GM23338 (cell line): ENCODE measurements at regions not wholly inside any gene's neighbourhood (a gene's known extent, or its start where the extent isn't known, plus 50 kb on each side); places are given as distances from the start of the nearest gene placed in this dataset.
"Not testable (repeated sequence)": the region's sequence is repeated elsewhere in the genome, so short reads cannot be mapped to it uniquely, and the experiment has no call there.

Experiments
- ATAC-seq: fragments of 200-7000 bp; cut with Tn5 transposase; 3 replicates; pipeline ENCODE4 v1.9.1; 2020
- DNase-seq: peaks from one replicate; pipeline ENCODE4 v3.0.0-alpha.2; 2015; ENCODE audit warnings: low spot score
- H2AFZ ChIP-seq: fragments of 200-600 bp; sonication (generic); 2 replicates; pipeline ENCODE4 v1.8.0; 2016; ENCODE audit warnings: antibody characterized with exemption, mild to moderate bottlenecking, moderate library complexity
- H3F3A ChIP-seq: fragments of 200-600 bp; sonication (generic); replicated peaks from 2 replicates; pipeline ENCODE4 v1.8.0; 2017; ENCODE audit warnings: antibody characterized with exemption, mixed run types, low read depth
- H3K27ac ChIP-seq: fragments of 200-600 bp; sonication (generic); 2 replicates; pipeline ENCODE4 v1.6.1; 2016; ENCODE audit warnings: low read depth
- H3K27me3 ChIP-seq: fragments of 200-600 bp; sonication (generic); 2 replicates; pipeline ENCODE4 v1.8.0; 2016; ENCODE audit warnings: mild to moderate bottlenecking, mixed run types, moderate library complexity; ENCODE audit not compliant: insufficient read depth
- H3K36me3 ChIP-seq: fragments of 200-600 bp; sonication (generic); 2 replicates; pipeline ENCODE4 v1.8.0; 2016; ENCODE audit warnings: mild to moderate bottlenecking; ENCODE audit not compliant: insufficient read depth
- H3K4me1 ChIP-seq: fragments of 200-600 bp; sonication (generic); 2 replicates; pipeline ENCODE4 v1.8.0; 2016; ENCODE audit warnings: mild to moderate bottlenecking, moderate library complexity; ENCODE audit not compliant: insufficient read depth
- H3K4me2 ChIP-seq: fragments of 200-600 bp; sonication (generic); 2 replicates; pipeline ENCODE4 v1.7.1; 2017; ENCODE audit warnings: mixed run types
- H3K4me3 ChIP-seq: fragments of 200-600 bp; sonication (generic); 2 replicates; pipeline ENCODE4 v1.6.1; 2016; ENCODE audit warnings: mixed run types
- H3K79me2 ChIP-seq: fragments of 200-600 bp; sonication (generic); replicated peaks from 2 replicates; pipeline ENCODE4 v1.8.0; 2017; ENCODE audit warnings: mild to moderate bottlenecking; ENCODE audit not compliant: insufficient read depth
- H3K9me2 ChIP-seq: fragments of 200-600 bp; sonication (generic); 2 replicates; pipeline ENCODE4 v1.8.0; 2017; ENCODE audit not compliant: insufficient read depth
- H4K20me1 ChIP-seq: fragments of 200-600 bp; sonication (generic); replicated peaks from 2 replicates; pipeline ENCODE4 v1.8.0; 2017; ENCODE audit warnings: mild to moderate bottlenecking; ENCODE audit not compliant: insufficient read depth
- H3K27ac Mint-ChIP-seq: 2 replicates; pipeline ENCODE4 v1.8.0; 2020; ENCODE audit warnings: inconsistent platforms, mild to moderate bottlenecking, moderate library complexity, mixed read lengths
- H3K27me3 Mint-ChIP-seq: 3 replicates; pipeline ENCODE4 v1.8.0; 2022; ENCODE audit warnings: low read depth, mild to moderate bottlenecking, moderate library complexity, mixed read lengths, inconsistent platforms; ENCODE audit not compliant: insufficient read depth, poor library complexity
- H3K36me3 Mint-ChIP-seq: 3 replicates; pipeline ENCODE4 v1.8.0; 2021; ENCODE audit warnings: low read depth, mild to moderate bottlenecking, inconsistent platforms, moderate library complexity, mixed read lengths
- H3K4me1 Mint-ChIP-seq: 3 replicates; pipeline ENCODE4 v1.8.0; 2020; ENCODE audit warnings: mild to moderate bottlenecking, inconsistent platforms, mixed read lengths
- H3K4me3 Mint-ChIP-seq: 3 replicates; pipeline ENCODE4 v1.8.0; 2021; ENCODE audit warnings: moderate library complexity, mild to moderate bottlenecking, inconsistent platforms, mixed read lengths
- H3K9me3 Mint-ChIP-seq: 3 replicates; pipeline ENCODE4 v1.8.0; 2020; ENCODE audit warnings: moderate library complexity, mild to moderate bottlenecking, inconsistent platforms, mixed read lengths
- CREB1 ChIP-seq: fragments of 250-450 bp; sonication (Bioruptor Pico); IDR thresholded peaks from 2 replicates; pipeline ENCODE4 v1.5.0; 2020; ENCODE audit warnings: low read depth, mild to moderate bottlenecking, moderate library complexity
- EZH2 ChIP-seq: fragments of 200-600 bp; sonication (generic); IDR thresholded peaks from one replicate; pipeline ENCODE4 v1.8.0; 2017; ENCODE audit warnings: antibody characterized with exemption, mild to moderate bottlenecking, low read depth; ENCODE audit not compliant: unreplicated experiment
- EZH2phosphoT487 ChIP-seq: fragments of 200-600 bp; sonication (generic); IDR thresholded peaks from one replicate; pipeline ENCODE4 v1.8.1; 2018; ENCODE audit warnings: antibody characterized with exemption; ENCODE audit not compliant: unreplicated experiment
- JUNB ChIP-seq: IDR thresholded peaks from one replicate; pipeline ENCODE4 v1.6.1; 2016; ENCODE audit warnings: antibody characterized with exemption; ENCODE audit not compliant: unreplicated experiment
- NANOG ChIP-seq: IDR thresholded peaks from 2 replicates; pipeline ENCODE4 v1.6.1; 2016; ENCODE audit warnings: antibody characterized with exemption, borderline replicate concordance
- POLR2AphosphoS5 ChIP-seq: IDR thresholded peaks from 2 replicates; pipeline ENCODE4 v1.6.1; 2016; ENCODE audit warnings: antibody characterized with exemption, low read depth
- REST ChIP-seq: IDR thresholded peaks from one replicate; pipeline ENCODE4 v1.6.1; 2018; ENCODE audit warnings: antibody characterized with exemption; ENCODE audit not compliant: unreplicated experiment
- STAT1 ChIP-seq: IDR thresholded peaks from one replicate; pipeline ENCODE4 v1.6.1; 2016; ENCODE audit warnings: antibody characterized with exemption; ENCODE audit not compliant: unreplicated experiment
- ZNF114 ChIP-seq: fragments of 250-450 bp; sonication (Bioruptor Pico); IDR thresholded peaks from 2 replicates; pipeline ENCODE4 v1.5.0; 2020; ENCODE audit warnings: mild to moderate bottlenecking, moderate library complexity
- ZNF331 ChIP-seq: fragments of 250-450 bp; sonication (Bioruptor Pico); IDR thresholded peaks from 2 replicates; pipeline ENCODE4 v1.5.0; 2020; ENCODE audit warnings: low read depth, mild to moderate bottlenecking, moderate library complexity
- TF ChIP-seq, protein P1 (sequence below): IDR thresholded peaks from 2 replicates; pipeline ENCODE4 v1.6.1; 2016; ENCODE audit warnings: antibody characterized with exemption
- TF ChIP-seq, protein P2 (sequence below): fragments of 250-450 bp; sonication (Bioruptor Pico); IDR thresholded peaks from 2 replicates; pipeline ENCODE4 v1.5.0; 2020; ENCODE audit warnings: mild to moderate bottlenecking, moderate library complexity

DNA sequence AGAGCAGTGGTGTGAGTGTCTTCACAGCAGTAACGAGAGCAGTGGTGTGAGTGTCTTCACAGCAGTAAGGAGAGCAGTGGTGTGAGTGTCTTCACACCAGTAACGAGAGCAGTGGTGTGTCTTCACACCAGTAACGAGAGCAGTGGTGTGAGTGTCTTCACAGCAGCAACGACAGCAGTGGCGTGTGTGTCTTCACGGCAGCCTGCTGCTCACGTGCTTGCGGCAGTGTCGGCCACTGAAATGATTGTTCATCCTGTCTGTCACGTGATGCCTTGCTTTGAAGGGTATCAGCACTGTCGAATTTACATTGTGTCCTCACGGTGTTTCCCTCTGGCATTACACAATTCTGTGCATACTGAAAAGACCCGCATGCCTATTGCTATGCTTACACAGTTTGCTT is 541.4 kb upstream of the SALL3 start:
- DNase-seq, H3K4me1 Mint-ChIP-seq, H3K4me1 ChIP-seq, H4K20me1 ChIP-seq, ATAC-seq, H3K4me3 ChIP-seq, H3K27me3 ChIP-seq, H3K27ac Mint-ChIP-seq, H3F3A ChIP-seq, H3K27ac ChIP-seq, H3K9me2 ChIP-seq, H3K4me2 ChIP-seq, H3K36me3 ChIP-seq, H3K4me3 Mint-ChIP-seq, H3K27me3 Mint-ChIP-seq, H2AFZ ChIP-seq, H3K79me2 ChIP-seq: not testable (repeated sequence)
- H3K36me3 Mint-ChIP-seq = peaks cover 34% of the 10 kb centered on the region
- H3K9me3 Mint-ChIP-seq = peaks cover 55% of the 10 kb centered on the region

DNA sequence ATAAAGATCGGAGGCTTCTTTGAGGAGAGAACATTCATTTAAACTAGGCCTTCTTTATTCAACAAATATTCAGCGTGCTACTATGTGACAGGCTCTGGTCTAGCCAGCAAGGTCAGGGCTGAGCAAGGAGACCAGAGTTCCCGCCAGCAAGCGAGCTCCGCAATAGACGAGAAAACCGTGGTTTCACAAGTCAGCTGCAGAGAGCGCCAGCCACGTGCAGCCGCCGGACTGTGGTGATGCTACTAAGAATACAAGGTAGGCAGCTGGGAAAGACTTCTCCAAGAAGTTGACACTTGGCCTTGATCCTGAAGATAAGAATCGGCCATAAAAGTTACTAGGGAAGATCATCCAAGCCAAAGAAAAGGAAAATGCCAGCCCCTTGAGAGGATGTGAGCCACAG is 533.7 kb upstream of the SALL3 start:
- Mint-ChIP-seq H3K4me3 (no peak overlapping the region), H3K9me3 (peaks cover 26% of the 10 kb centered on the region), H3K27me3 (peaks cover 2% of the 10 kb centered on the region), H3K4me1 (no peaks in the 10 kb centered on the region), H3K36me3 (peaks cover 33% of the 10 kb centered on the region), H3K27ac (no peak overlapping the region)
- DNase-seq (no peak), ATAC-seq (no peak)
- no peak overlapping the region for H3K4me3 ChIP-seq
- no peaks in the 10 kb centered on the region for H3K27me3 ChIP-seq
- no peaks in the 10 kb centered on the region; the same call in 1 of the 2 replicates for H3K36me3 ChIP-seq
- H3K27ac ChIP-seq = no peak overlapping the region
- no peaks in the 10 kb centered on the region for H3K4me1 ChIP-seq
- no peaks in the 10 kb centered on the region for H3K79me2 ChIP-seq
- no peaks in the 10 kb centered on the region for H3F3A ChIP-seq
- no peaks in the 10 kb centered on the region for H4K20me1 ChIP-seq
- no peak overlapping the region for H3K4me2 ChIP-seq
- H2AFZ ChIP-seq = no peak overlapping the region
- H3K9me2 ChIP-seq = no peaks in the 10 kb centered on the region
- TF ChIP-seq POLR2AphosphoS5 (no peak), STAT1 (no peak), ZNF331 (CRISPR knock-in tag) (no peak), CREB1 (CRISPR knock-in tag) (no peak), REST (no peak), EZH2 (no peak), ZNF114 (CRISPR knock-in tag) (no peak), NANOG (no peak), JUNB (no peak), EZH2phosphoT487 (no peak)
- TF ChIP-seq, protein P1, sequence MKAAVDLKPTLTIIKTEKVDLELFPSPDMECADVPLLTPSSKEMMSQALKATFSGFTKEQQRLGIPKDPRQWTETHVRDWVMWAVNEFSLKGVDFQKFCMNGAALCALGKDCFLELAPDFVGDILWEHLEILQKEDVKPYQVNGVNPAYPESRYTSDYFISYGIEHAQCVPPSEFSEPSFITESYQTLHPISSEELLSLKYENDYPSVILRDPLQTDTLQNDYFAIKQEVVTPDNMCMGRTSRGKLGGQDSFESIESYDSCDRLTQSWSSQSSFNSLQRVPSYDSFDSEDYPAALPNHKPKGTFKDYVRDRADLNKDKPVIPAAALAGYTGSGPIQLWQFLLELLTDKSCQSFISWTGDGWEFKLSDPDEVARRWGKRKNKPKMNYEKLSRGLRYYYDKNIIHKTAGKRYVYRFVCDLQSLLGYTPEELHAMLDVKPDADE = no peak
- TF ChIP-seq, protein P2, sequence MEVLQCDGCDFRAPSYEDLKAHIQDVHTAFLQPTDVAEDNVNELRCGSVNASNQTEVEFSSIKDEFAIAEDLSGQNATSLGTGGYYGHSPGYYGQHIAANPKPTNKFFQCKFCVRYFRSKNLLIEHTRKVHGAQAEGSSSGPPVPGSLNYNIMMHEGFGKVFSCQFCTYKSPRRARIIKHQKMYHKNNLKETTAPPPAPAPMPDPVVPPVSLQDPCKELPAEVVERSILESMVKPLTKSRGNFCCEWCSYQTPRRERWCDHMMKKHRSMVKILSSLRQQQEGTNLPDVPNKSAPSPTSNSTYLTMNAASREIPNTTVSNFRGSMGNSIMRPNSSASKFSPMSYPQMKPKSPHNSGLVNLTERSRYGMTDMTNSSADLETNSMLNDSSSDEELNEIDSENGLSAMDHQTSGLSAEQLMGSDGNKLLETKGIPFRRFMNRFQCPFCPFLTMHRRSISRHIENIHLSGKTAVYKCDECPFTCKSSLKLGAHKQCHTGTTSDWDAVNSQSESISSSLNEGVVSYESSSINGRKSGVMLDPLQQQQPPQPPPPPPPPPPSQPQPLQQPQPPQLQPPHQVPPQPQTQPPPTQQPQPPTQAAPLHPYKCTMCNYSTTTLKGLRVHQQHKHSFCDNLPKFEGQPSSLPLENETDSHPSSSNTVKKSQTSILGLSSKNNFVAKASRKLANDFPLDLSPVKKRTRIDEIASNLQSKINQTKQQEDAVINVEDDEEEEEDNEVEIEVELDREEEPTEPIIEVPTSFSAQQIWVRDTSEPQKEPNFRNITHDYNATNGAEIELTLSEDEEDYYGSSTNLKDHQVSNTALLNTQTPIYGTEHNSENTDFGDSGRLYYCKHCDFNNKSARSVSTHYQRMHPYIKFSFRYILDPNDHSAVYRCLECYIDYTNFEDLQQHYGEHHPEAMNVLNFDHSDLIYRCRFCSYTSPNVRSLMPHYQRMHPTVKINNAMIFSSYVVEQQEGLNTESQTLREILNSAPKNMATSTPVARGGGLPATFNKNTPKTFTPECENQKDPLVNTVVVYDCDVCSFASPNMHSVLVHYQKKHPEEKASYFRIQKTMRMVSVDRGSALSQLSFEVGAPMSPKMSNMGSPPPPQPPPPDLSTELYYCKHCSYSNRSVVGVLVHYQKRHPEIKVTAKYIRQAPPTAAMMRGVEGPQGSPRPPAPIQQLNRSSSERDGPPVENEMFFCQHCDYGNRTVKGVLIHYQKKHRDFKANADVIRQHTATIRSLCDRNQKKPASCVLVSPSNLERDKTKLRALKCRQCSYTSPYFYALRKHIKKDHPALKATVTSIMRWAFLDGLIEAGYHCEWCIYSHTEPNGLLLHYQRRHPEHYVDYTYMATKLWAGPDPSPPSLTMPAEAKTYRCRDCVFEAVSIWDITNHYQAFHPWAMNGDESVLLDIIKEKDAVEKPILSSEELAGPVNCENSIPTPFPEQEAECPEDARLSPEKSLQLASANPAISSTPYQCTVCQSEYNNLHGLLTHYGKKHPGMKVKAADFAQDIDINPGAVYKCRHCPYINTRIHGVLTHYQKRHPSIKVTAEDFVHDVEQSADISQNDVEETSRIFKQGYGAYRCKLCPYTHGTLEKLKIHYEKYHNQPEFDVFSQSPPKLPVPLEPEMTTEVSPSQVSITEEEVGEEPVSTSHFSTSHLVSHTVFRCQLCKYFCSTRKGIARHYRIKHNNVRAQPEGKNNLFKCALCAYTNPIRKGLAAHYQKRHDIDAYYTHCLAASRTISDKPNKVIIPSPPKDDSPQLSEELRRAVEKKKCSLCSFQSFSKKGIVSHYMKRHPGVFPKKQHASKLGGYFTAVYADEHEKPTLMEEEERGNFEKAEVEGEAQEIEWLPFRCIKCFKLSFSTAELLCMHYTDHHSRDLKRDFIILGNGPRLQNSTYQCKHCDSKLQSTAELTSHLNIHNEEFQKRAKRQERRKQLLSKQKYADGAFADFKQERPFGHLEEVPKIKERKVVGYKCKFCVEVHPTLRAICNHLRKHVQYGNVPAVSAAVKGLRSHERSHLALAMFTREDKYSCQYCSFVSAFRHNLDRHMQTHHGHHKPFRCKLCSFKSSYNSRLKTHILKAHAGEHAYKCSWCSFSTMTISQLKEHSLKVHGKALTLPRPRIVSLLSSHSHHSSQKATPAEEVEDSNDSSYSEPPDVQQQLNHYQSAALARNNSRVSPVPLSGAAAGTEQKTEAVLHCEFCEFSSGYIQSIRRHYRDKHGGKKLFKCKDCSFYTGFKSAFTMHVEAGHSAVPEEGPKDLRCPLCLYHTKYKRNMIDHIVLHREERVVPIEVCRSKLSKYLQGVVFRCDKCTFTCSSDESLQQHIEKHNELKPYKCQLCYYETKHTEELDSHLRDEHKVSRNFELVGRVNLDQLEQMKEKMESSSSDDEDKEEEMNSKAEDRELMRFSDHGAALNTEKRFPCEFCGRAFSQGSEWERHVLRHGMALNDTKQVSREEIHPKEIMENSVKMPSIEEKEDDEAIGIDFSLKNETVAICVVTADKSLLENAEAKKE (CRISPR knock-in tag) = no peak
